ENCODE measurements at regions not wholly inside any gene's neighbourhood (a gene's known extent, or its start where the extent isn't known, plus 50 kb on each side); places are given as distances from the start of the nearest gene placed in this dataset.

DNA sequence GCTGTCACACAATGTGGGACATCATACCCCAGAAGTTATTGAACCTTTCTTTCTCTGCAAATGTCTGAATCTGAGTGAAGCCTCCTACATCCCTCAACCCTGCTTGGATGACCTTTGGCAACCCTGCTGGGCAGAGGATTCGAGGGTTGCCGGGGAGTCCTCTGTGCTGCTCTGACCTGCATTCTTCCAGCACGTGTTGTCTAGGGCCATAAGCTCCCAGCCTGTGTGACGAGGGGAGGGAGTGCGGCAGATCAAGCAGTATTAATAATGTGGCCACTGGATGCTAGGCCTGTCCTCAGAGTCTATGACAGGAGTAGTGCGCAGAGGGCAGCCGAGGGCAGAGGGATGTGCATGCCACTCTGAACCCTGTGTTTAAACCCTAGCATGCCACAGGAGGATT, 58.8 kb downstream of the RPL37A start:
- TF ChIP-seq POLR2AphosphoS5 (IDR thresholded peaks at IDR 0.05) = no peak
- no peak for TF ChIP-seq EP300 (IDR thresholded peaks at IDR 0.05)
- TF ChIP-seq, protein P1, sequence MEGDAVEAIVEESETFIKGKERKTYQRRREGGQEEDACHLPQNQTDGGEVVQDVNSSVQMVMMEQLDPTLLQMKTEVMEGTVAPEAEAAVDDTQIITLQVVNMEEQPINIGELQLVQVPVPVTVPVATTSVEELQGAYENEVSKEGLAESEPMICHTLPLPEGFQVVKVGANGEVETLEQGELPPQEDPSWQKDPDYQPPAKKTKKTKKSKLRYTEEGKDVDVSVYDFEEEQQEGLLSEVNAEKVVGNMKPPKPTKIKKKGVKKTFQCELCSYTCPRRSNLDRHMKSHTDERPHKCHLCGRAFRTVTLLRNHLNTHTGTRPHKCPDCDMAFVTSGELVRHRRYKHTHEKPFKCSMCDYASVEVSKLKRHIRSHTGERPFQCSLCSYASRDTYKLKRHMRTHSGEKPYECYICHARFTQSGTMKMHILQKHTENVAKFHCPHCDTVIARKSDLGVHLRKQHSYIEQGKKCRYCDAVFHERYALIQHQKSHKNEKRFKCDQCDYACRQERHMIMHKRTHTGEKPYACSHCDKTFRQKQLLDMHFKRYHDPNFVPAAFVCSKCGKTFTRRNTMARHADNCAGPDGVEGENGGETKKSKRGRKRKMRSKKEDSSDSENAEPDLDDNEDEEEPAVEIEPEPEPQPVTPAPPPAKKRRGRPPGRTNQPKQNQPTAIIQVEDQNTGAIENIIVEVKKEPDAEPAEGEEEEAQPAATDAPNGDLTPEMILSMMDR (IDR thresholded peaks at IDR 0.05) = no peak
- Histone ChIP-seq H3K27ac (peak overlapping the region in 3 of 4 donors; percentile 50 to 85 (median 55)), H3K36me3 (no peaks in the 10 kb centered on the region), H3K4me1 (peaks cover 3 to 87% (median 19%) of the 10 kb centered on the region in 3 donors), H3K9me3 (no peaks in the 10 kb centered on the region), H3K27me3 (no peaks in the 10 kb centered on the region), H3K4me3 (no peak overlapping the region)
- ATAC-seq = no peak
- 10 to 53% methylated on average over 2 to 6 of the region's 7 CpGs for WGBS, 2 donors (ENCODE audit: low coverage in 1 of 2)

DNA sequence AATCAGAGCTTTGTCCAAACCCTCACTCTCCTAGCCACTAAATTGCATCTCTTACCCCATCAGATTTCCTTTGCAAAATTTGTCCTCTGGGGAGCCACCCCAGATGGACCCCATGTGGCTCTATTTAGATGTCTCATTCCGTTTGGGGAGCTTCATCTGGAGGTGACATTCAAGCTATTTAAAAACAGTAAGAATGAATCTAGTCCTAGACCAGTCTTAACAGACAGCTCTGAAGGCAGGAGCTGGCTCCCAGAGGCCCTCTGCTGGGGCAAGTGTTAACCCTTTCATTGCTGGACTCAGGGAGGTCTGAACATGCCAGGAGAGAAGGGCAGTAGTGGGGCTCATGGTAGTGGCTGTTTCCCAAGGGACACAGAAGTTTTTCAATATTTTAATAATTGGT, 59.2 kb downstream of the RPL37A start:
- no peak for ATAC-seq
- no peak overlapping the region for H3K4me3 ChIP-seq
- TF ChIP-seq POLR2AphosphoS5 (IDR thresholded peaks at IDR 0.05) (no peak), EP300 (IDR thresholded peaks at IDR 0.05) (no peak), POLR2A (IDR thresholded peaks at IDR 0.05) (no peak)
- TF ChIP-seq, protein P1 (IDR thresholded peaks at IDR 0.05) = no peak
- H3K27ac ChIP-seq = peak overlapping the region in 3 of 4 donors; percentile 50 to 85 (median 55)
- no CpG with 5 or more reads among the region's 1 CpG for WGBS, 2 donors (ENCODE audit: low coverage in 1 of 2)
- no peaks in the 10 kb centered on the region for H3K36me3 ChIP-seq
- H3K9me3 ChIP-seq = no peaks in the 10 kb centered on the region
- no peaks in the 10 kb centered on the region for H3K27me3 ChIP-seq
- peaks cover 3 to 87% (median 21%) of the 10 kb centered on the region in 3 donors for H3K4me1 ChIP-seq

- ATAC-seq = no peak
- Histone ChIP-seq H3K27ac (peak overlapping the region; percentile 52 to 86 (median 85)), H3K36me3 (no peaks in the 10 kb centered on the region), H3K27me3 (no peaks in the 10 kb centered on the region), H3K4me1 (peaks cover 0 to 76% (median 27%) of the 10 kb centered on the region in 3 donors), H3K4me3 (no peak overlapping the region), H3K9me3 (no peaks in the 10 kb centered on the region)
- no peak for TF ChIP-seq POLR2AphosphoS5 (IDR thresholded peaks at IDR 0.05)
- no peak for TF ChIP-seq EP300 (IDR thresholded peaks at IDR 0.05)
- TF ChIP-seq, protein P1 (IDR thresholded peaks at IDR 0.05) = no peak
- no peak for TF ChIP-seq POLR2A (IDR thresholded peaks at IDR 0.05)
- 71 to 83% methylated on average over 2 of the region's 3 CpGs for WGBS, 2 donors (ENCODE audit: low coverage in 1 of 2)
Observed at GRCh38 chr2:216559625-216560156, 61.0 kb downstream of the RPL37A start.

- H3K27me3 ChIP-seq = no peaks in the 10 kb centered on the region
Observed at GRCh38 chr2:216560838-216561270, 62.2 kb downstream of the RPL37A start.

GRCh38 chr2:216562696-216563435, 64.2 kb downstream of the RPL37A start:
- H3K27me3 ChIP-seq = no peaks in the 10 kb centered on the region
- no peaks in the 10 kb centered on the region for H3K9me3 ChIP-seq
- no peak for ATAC-seq
- H3K36me3 ChIP-seq = no peaks in the 10 kb centered on the region
- no peak for TF ChIP-seq POLR2A (IDR thresholded peaks at IDR 0.05)
- TF ChIP-seq EP300 (IDR thresholded peaks at IDR 0.05) = no peak
- TF ChIP-seq POLR2AphosphoS5 (IDR thresholded peaks at IDR 0.05) = no peak
- TF ChIP-seq, protein P1 (IDR thresholded peaks at IDR 0.05) = no peak
- H3K27ac ChIP-seq = peak overlapping the region in 3 of 4 donors; percentile 64 to 86 (median 85)
- no peak overlapping the region for H3K4me3 ChIP-seq
- 28 to 56% methylated on average over 6 to 10 of the region's 13 CpGs for WGBS, 2 donors (ENCODE audit: low coverage in 1 of 2)
- H3K4me1 ChIP-seq = peaks cover 0 to 52% (median 18%) of the 10 kb centered on the region in 3 donors

More at GRCh38 chr2:216560838-216561270, 62.2 kb downstream of the RPL37A start:
- peak; percentile 88 for ATAC-seq
- peak overlapping the region; percentile 47 to 86 (median 85) for H3K27ac ChIP-seq
- 9 to 16% methylated on average over 1 to 3 of the region's 3 CpGs for WGBS, 2 donors (ENCODE audit: low coverage in 1 of 2)
- no peaks in the 10 kb centered on the region for H3K9me3 ChIP-seq
- H3K4me1 ChIP-seq = peaks cover 0 to 64% (median 18%) of the 10 kb centered on the region in 3 donors
- TF ChIP-seq POLR2AphosphoS5 (IDR thresholded peaks at IDR 0.05) = peak; percentile 66
- no peak for TF ChIP-seq POLR2A (IDR thresholded peaks at IDR 0.05)
- no peak overlapping the region for H3K4me3 ChIP-seq
- no peaks in the 10 kb centered on the region for H3K36me3 ChIP-seq

Measured in gastroesophageal sphincter (tissue), 4 donors.